HG02798 (cell line): ENCODE measurements at regions not wholly inside any gene's neighbourhood (a gene's known extent, or its start where the extent isn't known, plus 50 kb on each side); places are given as distances from the start of the nearest gene placed in this dataset.

Experiments
- ATAC-seq: cut with Tn5 transposase; IDR thresholded peaks from one replicate; pipeline ENCODE4 v1.9.1; 2021; ENCODE audit warnings: mild to moderate bottlenecking; ENCODE audit not compliant: unreplicated experiment, poor library complexity

DNA sequence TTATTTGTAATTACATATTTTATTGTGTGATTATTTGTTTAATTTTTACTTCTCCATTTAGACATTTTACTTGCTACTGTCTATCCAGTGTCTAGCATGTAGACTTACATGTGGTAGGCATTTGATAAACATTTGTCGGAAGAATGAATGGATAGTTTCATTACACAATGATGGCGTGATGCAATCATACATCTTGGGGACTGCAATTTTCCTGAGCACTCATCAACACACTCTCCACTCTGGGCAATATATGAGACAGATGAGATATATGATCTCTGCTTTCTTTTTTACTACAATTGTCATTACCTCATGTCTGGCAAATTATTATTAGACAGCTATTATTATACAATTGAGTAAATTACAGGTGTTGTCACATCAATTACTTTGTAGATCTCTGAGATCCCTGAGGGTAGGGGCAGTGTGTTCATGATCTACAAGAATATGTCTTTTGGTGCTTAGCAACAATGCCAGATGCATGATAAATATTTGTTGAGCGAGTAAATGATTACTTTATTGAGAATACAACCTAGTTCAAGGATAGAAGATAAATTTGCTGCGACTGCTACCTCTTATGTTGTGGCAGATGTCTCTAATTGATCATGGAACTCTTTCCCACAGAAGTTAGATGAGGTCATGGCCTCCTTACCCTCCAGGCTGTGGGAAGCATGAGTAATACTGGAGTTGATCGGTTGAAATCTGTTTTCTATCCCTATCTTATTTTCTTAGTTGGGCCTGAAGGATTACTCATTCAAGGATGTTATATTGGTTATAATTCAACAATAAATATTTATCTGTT, 416.0 kb downstream of the LRIG3 start:
- ATAC-seq: no peak

DNA sequence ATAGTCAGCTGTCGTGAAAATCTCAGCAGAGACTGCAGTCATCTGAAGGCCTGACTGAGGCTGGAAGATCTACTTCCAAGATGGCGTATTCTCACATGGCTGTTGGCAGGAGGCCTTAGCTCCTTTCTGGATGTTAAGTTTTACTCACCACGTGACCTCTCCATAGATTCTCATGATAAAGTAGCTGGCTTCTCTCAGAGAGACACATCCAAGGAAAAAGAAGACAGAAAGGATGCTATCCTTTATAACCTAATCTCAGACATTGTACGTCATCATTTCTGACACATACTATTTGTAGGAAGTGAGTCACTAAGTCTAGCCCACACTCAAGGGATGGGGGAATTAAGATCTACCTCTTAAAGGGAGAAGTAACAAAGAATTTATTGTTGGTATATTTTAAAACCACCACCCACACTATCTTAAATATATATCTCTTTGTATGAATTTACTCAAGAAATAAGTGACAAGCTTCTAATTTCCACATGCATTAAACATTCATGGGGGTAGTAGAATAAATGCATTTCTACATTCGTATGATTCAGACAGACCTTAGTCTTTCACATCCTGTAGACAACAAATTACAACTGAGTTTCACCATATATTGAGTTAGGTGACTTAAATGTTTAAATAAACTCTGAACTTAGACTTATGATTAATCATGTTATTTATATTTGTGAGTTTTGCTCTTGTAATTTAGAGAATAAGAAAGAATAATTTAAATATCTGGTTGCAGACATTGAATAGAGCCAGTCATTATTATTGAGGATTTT, 411.0 kb downstream of the LRIG3 start:
- no peak for ATAC-seq

- ATAC-seq: no peak
These were observed 406.9 kb downstream of the LRIG3 start for GRCh38 chr12:58513301-58513834.

DNA sequence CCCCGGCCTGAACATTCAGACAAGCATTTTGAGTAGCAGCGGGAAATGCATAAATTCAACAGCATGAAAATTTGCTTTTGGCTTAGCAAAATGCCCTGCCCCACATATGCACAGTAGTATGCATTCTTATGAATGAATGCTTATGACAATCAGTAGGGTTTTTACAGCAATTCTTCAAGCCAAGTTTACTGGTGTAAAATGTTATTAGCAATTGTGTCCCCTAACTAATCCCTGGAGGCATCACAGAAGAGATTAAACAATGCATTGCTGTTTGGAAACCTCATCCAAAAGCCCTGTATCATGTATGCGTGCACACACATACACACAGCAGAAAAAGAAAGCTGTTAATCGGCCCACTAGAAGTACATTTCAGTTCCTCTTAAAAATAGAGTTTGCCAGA, 406.5 kb downstream of the LRIG3 start:
- ATAC-seq: no peak

DNA sequence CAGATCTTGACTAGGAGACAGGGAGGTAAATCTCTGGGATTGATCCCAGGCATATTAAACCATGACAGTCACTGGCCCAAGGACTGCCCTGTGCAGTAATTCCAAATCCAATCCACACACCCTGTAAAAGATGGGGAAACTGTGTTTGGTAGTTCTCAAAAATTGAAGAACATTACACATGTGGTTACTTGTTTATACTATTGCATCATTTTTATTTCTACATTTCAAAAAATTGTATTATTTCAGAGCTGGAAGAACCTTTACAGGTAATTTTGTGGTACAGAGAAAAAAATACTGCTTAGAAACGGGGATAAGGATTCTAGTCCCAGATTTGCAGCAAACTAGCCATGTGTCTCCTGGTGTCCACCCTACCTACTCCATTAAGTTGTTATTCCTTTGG, 400.5 kb downstream of the LRIG3 start:
- no peak for ATAC-seq

DNA sequence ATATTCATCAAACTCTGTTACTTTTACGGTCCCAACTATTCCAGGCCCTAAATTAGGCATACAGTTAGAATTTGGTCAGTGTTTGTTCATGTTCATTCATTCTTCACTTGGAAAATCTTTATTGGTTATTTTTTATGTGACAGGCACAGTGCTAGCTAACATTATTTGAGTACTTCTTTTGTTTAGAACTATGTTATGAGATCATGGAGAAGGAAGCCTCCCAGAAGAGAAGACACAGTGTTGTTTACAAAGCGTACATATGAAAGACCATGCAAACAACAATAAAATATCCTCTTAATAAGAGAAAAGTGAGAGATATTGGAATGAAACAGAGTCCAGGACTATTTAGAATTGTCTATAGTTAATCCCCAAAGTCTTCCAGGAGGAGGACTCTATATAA, 399.2 kb downstream of the LRIG3 start:
- ATAC-seq: no peak

DNA sequence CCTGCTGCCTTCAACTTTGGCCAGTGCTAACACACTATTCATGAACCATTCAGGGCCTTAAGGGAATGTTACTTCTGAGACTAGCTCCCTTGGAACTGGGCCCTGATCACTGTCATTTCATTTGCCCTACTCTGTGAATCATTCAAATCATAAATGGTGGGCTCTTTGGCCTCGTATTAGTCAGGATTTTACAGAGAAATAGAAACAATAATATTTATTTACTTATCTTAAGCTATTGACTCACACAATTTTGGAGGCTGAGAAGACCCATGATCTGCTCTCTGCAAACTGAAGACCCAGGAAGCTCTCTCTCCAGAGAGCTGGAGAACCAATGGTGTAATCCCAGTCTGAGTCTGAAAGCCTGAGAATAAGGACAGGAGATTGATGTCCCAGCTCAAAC, 398.5 kb downstream of the LRIG3 start:
- no peak for ATAC-seq

GRCh38 chr12:58523360-58523759, 396.9 kb downstream of the LRIG3 start:
- ATAC-seq: no peak

DNA sequence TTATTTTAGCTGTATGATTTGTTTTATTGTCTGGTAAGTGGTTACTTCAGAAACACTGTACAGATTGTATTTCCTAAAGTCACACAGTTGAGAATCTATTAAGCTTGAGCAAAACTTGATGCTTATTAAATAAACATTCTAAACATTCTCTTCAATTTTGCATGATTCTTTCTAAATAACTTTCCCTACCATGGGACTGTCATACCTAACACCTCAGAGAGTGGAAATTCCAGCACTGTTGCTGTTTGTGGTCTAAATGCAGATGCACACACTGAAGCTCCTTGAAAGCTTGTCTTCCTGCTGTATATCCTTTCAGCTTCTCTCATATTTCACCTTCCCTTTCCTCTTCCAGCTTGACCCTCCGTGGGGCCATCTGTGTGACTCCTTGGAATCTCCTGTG, 392.0 kb downstream of the LRIG3 start:
- ATAC-seq: no peak

DNA sequence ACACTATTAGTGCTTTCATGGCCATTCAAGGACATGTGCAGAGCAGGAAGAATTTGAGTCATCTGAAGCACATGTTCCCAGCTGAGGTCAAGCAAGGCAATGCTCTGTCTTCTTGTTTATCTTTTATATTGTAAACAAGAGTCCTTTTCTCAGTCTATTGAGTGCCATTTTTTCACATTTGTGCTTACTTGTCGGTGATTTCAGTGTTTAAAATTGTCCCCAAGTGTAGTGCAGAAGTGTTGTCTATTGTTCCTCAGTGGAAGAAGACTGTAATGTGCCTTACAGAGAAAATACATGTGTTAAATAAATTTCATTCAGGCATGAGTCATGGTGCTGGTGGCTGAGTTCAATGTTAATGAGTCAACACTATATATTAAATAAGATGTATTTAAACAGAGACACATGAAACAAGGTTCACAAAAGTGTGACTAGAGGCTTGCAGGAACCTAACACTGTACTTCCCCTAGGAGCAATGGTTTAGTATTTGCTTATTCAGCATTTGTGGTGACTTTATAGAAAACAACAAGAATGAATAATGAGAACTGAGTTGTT, 391.1 kb downstream of the LRIG3 start:
- no peak for ATAC-seq

DNA sequence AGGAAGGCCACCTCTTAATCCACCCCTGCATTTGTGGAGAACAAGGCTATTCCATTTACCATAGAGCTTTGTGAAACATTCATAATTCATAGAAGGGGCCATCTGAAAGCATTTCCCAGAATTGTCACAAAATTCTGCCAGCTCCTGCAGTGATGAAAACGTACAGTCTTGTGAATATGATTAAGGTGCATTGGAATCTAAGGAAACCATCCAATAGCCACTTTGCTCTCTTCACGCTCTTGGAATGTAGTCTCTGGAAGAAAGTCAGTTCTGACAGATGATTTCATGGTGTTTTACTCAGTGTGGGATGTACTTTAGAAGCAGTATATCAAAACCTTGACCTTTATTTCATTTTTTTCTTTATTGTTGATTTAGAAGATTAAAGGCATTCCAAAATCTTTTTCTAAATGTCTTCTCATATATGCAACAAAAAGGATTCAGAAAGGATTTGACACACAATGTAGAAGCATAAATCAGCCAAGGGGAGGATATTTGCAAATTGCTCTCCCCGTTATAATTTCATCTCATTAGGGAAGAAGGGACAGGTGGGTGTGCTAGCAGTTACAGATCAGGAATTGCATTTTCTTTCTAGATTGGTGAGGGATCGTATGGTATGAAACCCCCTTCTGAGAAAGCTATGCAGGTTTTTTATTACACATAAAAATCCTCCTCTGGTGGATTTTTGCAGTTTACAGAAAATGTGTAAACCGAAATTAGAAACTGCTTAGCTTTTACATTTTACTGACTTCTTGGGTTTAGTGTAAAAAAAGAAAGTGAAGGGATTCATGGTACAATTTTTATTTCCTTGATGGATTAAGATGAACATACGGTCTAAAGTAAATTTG, 390.2 kb downstream of the LRIG3 start:
- ATAC-seq: no peak

DNA sequence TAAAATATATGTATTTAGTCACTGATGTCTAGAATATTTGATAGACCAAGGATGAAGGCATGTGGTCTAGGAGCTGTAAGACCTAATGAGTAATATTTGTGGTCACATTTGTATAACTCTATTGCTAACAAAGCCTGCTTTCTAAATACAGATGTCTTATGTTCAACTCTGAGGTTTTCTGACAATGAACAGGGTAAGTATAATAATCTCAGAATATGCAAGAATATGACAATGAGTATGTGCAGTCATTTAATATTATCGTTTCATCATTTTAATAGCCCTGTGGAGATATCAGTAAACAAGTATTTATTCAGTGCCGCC, 389.6 kb downstream of the LRIG3 start:
- no peak for ATAC-seq

DNA sequence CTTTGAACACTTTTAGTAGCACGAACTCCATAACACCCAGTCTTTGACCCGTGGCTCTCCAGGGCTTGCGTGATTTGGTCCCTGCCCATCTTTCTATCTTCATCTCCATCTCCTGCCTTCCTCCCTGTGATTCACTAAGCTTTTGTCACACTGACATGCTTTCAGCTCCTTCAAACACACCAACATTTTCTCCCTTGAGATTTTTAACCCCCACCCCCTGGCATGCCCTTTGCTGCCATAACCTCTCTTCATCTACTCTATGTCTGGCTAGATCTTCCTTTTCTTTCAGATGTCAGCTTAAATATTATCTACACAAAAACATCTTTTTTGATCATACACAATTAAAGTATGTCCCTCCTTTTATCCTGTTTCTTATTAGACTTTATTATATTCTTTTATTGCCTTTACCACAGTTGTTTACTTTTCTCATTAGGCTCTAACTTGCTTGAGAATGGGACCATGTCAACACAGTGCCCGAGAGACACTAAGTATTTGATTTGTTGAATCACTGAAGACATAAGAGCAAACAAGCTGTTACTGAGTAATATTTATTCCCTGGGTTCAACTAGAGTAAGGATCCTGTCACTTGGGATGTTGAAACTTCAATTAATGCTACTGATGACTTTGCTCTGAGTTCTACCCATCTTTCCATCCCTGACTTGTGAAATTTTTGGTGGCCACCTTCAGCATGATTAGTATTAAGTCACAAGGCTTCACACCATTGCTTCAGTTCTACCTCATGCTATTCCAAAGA, 387.3 kb downstream of the LRIG3 start:
- ATAC-seq: no peak

DNA sequence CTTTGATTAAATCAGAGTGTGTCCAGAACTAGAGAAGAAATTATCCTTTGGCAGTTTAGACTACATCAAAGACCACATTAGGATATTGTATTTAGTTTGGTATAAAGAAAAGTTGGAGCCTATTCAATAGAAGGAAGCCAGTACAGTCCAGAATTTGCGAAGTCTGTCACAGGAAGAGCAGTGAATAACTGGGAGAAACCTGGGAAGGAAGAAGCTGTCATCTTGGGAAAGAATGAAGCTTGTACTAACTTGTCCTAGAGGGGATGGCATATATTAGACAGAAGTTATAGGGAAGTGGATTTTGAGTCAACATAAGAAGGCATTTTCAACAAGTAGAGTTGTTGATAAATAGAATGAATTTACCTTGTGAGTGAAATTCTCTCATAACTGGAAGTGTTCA, 386.7 kb downstream of the LRIG3 start:
- no peak for ATAC-seq

GRCh38 chr12:58537278-58537677, 383.0 kb downstream of the LRIG3 start:
- ATAC-seq: no peak

- no peak for ATAC-seq
These were observed 381.0 kb downstream of the LRIG3 start for GRCh38 chr12:58539295-58539694.

- ATAC-seq: peak; percentile 81
These were observed 379.6 kb downstream of the LRIG3 start for GRCh38 chr12:58540480-58541299.

- ATAC-seq: no peak
These were observed 379.0 kb downstream of the LRIG3 start for GRCh38 chr12:58541300-58541690.

DNA sequence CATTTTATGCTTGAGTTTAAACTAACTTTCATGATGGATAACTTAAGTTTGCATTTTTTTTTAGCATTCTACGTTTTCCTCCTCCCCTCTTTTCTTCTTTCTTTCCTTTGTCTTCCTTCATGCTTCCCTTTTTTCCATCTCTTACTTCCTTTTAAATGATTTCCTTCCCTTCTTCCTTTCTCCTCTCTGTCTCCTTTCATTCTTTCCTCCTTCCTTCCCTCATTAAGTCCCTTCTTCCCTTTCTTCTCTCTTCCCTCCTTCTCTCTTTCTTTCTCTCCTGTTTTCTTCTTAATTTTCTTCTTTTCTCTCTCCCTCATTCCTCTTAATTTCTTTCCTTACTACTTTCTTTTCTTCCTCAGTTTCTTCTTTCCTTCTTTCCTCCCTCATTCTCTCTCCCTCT, 376.0 kb downstream of the LRIG3 start:
- ATAC-seq: no peak
